Vagina (tissue), 2 donors: ENCODE measurements at regions not wholly inside any gene's neighbourhood (a gene's known extent, or its start where the extent isn't known, plus 50 kb on each side); places are given as distances from the start of the nearest gene placed in this dataset.

Experiments
- CTCF ChIP-seq, 3 experiments: fragments of 450-650 bp in 2 of 3; fragments of 200-600 bp in 1 of 3; sonication (generic) in 1 of 3; IDR thresholded peaks; one replicate each; pipeline ENCODE4 v1.5.1; 2017 to 2019; ENCODE audit warnings: antibody characterized with exemption in 3 of 3, mild to moderate bottlenecking in 2 of 3, moderate library complexity in 2 of 3
- POLR2A ChIP-seq, 2 donors: fragments of 450-650 bp; IDR thresholded peaks; one replicate each; pipeline ENCODE4 v1.6.1; 2017; ENCODE audit warnings: antibody characterized with exemption in 2 of 2, mild to moderate bottlenecking in 2 of 2, moderate library complexity in 2 of 2

GRCh38 chr3:79866162-79866561 is 98.4 kb upstream of the ROBO1 start:
- no peak for TF ChIP-seq CTCF (IDR thresholded peaks at IDR 0.05)
- no peak for TF ChIP-seq POLR2A (IDR thresholded peaks at IDR 0.05)
